C4-2B (cell line): ENCODE measurements at regions not wholly inside any gene's neighbourhood (a gene's known extent, or its start where the extent isn't known, plus 50 kb on each side); places are given as distances from the start of the nearest gene placed in this dataset.

Experiments used
- H3K27ac ChIP-seq: fragments of 450-650 bp; 2 replicates; pipeline ENCODE4 v1.5.1; 2017
- ZFX ChIP-seq: fragments of 450-650 bp; IDR thresholded peaks from 2 replicates; pipeline ENCODE4 v1.6.1; 2017
- TF ChIP-seq, protein P1 (sequence below): fragments of 450-650 bp; conservative IDR thresholded peaks from 2 replicates; pipeline ENCODE4 v1.5.1; 2017; ENCODE audit warnings: mild to moderate bottlenecking

DNA sequence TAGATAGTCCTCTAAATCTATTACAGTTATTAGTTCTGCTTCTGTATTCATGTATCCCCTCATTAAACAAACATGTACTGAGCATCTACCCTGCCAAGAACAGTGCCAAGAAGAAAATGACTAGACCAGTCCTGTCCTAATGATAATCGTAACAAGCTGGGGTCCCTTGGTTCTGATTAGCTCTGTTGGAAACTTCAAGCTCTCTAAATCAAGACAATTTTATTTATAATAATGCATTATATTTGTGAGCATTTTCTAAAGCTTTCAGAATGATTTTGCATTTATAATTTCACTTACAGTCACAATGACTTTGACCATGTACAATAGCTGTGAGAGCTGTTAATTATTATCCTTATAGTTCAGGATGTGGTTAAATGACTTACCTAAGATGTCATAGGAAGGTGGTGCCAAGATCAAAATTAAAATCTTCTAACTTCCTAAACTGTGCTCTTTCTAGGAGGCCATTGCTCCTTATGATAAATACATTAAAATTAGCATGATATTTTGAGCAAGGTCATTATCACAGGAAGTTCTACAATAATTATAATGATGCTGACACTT, 336.5 kb upstream of the SLC39A10 start:
- H3K27ac ChIP-seq: no peak overlapping the region
- TF ChIP-seq, protein P1, sequence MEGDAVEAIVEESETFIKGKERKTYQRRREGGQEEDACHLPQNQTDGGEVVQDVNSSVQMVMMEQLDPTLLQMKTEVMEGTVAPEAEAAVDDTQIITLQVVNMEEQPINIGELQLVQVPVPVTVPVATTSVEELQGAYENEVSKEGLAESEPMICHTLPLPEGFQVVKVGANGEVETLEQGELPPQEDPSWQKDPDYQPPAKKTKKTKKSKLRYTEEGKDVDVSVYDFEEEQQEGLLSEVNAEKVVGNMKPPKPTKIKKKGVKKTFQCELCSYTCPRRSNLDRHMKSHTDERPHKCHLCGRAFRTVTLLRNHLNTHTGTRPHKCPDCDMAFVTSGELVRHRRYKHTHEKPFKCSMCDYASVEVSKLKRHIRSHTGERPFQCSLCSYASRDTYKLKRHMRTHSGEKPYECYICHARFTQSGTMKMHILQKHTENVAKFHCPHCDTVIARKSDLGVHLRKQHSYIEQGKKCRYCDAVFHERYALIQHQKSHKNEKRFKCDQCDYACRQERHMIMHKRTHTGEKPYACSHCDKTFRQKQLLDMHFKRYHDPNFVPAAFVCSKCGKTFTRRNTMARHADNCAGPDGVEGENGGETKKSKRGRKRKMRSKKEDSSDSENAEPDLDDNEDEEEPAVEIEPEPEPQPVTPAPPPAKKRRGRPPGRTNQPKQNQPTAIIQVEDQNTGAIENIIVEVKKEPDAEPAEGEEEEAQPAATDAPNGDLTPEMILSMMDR: no peak
- no peak for TF ChIP-seq ZFX

DNA sequence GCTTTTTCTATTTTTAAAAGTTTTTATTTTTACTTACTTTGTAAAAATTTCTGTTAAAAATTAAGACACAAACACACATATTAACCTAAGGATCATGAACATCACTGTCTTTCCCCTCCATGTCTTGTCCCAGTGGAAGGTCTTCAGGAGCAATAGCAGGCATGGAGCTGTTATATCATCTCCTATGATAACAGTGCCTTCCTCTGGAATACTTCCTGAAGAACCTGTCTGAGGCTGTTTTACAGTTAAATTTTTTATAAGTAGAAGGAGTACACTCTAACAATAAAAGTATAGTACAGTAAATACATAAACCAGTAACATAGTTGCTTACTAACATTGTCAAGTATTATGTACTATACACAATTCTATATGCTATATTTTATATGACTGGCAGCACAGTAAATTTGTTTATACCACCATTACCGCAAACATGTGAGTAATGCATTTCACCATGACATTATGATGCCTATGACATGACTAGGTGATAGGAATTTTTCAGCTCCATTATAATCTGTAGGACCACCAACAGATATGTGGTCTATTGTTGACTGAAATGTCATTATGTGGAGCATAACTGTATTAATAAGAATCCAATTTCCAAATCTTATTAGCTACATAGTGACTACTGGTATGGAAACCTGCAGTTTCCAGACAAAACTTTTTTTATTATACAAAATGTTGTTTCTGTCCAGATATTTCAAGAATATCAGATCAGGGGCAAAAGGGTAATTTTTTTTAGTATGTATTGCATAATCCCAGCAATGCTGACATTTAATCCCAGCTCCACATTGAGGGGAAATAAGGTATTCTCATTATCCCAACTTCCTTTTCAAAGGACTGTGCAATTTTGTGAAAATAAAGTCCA, 337.2 kb upstream of the SLC39A10 start:
- H3K27ac ChIP-seq: no peak overlapping the region
- no peak for TF ChIP-seq ZFX
- TF ChIP-seq, protein P1: no peak

DNA sequence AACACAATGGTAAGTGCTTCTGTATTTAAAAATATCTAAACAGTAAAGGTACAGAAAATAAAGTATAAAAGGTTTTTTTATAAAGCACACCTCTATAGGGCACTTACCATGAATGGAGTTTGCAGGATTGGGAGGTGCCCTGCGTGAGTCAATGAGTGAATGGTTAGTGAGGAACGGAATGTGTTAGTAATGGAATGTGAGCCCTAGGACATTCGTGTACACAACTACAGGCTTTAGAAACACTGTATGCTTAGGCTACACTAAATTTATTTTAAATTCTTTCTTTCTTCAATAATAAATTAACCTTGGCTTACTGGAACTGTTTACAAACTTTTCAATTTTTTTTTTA, 337.9 kb upstream of the SLC39A10 start:
- TF ChIP-seq, protein P1: no peak
- no peak for TF ChIP-seq ZFX
- H3K27ac ChIP-seq: no peak overlapping the region

DNA sequence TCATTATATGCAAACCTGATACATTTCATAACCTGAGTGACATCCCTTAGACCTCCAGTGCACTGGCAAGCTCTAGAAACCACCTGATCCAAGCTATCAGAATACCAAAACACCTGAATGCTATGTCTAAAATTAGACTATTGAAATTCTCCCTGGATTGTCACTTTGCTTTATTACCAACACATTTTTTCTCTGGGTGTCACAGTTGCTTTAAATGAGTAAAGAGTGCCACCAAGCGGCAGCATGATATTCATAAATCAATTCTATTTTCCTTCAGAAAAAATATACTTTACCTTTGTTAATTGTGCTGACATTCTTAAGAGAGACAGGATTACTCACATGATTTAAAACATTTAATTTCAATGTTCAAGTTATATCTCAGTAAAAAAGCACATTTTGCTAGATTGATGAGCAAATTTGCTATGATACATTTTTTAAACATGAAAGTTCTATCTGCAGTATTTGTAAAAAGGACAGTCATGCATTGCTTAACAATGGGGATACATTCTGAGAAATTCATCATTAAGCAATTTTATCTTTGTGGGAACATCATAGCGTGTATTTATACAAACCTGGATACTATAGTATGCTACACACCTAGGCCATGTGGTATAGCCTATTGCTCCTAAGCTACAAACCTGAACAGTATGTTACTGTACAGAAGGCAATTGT, 338.4 kb upstream of the SLC39A10 start:
- no peak for TF ChIP-seq ZFX
- TF ChIP-seq, protein P1: peak; percentile 70
- no peak overlapping the region for H3K27ac ChIP-seq

DNA sequence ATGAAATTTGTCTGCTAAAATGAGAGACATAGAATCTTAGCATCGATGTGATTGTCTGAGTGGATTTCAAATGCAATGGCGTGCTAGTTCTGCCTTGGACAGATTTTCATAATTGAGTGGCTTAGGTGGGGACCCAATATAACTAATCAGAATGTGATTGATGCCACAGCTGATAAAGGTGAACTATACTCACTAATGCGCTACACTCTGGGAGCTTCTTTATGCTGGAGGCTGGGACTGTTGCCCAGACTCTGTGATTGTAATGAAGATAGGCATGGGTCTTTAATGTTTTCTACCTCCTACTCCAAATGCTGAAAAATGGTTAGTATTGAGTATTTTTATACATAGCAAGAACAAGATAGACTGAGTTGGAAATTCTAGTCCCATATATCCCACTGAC, 339.5 kb upstream of the SLC39A10 start:
- TF ChIP-seq, protein P1: no peak
- no peak for TF ChIP-seq ZFX
- no peak overlapping the region for H3K27ac ChIP-seq

DNA sequence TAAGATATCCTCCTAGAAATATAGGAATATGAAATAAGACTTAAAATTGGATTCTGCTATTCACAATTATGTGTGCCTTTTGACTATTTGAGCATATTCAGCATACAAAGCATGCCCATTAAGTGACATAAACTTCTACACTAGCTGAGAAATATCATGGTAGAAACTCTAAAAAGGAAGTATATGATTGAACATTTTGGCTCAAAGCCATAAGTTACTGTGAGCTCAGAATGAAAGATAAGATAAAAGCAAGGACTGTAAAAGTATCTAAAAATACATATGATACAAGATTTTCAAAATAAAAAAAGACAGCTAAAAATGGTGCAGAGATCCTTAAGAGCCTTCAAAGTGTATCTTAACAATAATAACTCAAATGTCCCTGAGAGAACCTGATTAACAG, 340.5 kb upstream of the SLC39A10 start:
- H3K27ac ChIP-seq: no peak overlapping the region
- no peak for TF ChIP-seq ZFX
- TF ChIP-seq, protein P1: no peak

DNA sequence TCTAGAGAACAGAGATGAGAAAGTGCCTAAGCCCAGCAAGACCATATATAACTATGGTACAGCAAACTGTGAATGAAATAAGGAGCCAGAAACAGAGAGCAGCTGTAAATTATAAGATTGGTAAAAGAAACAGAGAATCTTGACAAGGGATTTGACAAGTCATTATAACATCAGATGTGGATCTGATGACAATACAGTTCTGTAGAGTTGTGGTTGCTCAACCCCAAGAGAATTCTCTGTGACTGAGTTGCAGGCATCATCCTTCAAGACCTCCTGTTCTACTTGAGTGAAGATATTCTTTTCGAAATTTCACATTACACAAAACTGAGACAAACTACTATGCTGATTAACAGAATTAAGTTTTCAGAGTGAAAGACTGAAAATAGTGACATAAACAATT, 343.1 kb upstream of the SLC39A10 start:
- no peak for TF ChIP-seq ZFX
- TF ChIP-seq, protein P1: no peak
- no peak overlapping the region for H3K27ac ChIP-seq
